ENCODE measurements at regions not wholly inside any gene's neighbourhood (a gene's known extent, or its start where the extent isn't known, plus 50 kb on each side); places are given as distances from the start of the nearest gene placed in this dataset.

DNA sequence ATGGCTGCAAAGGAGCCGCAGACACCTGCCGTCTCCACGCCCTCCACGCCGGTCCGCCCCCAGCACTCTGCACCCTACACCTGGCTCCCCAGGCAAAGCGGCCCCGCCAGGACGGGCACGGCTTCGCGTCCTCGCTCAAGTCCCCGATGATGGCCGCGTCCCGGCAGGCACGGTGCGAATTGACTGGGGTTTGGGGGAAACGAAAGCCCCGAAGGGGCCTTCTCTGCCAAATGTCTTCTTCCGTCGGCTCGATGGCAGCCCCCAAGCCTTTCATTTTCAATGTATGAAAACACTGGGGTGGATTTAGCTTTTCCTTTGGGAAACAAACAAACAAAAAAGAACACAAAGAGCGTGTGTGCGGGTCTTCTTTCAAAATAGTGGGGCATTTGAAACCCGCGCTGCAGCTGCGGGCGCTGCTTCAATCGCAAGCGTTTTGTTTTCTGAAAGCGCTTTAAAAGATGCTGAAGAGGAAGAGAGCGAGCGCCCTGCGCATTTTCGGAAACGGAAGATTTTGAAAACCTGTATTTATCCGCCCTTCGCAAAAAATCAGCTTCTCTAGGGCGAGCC is 160.0 kb downstream of the RMI1 start:
- Mint-ChIP-seq H3K4me1 (ENCODE audit: unreplicated experiment) (peaks cover 9% of the 10 kb centered on the region), H3K27ac (no peak overlapping the region)

DNA sequence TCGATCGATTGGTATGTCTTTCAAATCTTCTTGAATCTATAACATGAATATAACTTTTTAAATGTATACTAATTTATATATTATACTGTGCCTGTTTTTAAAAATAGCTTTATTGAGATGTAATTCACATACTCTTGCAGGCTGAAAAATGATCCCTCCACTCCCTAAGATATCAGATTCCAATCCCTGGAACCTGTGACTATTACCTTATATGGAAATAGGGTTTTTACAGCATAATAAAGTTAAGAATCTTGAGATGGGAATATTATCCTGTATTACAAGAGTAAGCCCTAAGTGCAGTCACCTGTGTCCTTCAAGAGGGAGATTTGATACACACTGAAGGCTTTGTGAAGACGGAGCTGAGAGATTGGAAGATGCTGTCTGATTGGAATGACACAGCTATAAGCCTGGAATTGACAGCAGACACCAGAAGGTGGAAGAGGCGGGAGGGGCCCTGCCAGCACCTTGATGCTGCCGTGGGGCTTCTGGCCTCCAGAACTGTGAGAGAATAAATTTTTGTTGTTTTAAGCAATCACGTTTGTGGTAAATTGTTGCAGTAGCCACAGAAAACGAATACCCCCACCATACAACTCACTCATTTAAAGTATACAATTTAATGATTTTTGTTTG is 161.3 kb downstream of the RMI1 start:
- Mint-ChIP-seq H3K27me3 (peaks cover 66% of the 10 kb centered on the region), H3K27ac (no peak overlapping the region), H3K9me3 (no peaks in the 10 kb centered on the region), H3K4me1 (ENCODE audit: unreplicated experiment) (peaks cover 10% of the 10 kb centered on the region), H3K36me3 (no peaks in the 10 kb centered on the region), H3K4me3 (no peak overlapping the region)
- DNase-seq (ENCODE audit: extremely low spot score, unreplicated experiment): no peak
- TF ChIP-seq, protein P1, sequence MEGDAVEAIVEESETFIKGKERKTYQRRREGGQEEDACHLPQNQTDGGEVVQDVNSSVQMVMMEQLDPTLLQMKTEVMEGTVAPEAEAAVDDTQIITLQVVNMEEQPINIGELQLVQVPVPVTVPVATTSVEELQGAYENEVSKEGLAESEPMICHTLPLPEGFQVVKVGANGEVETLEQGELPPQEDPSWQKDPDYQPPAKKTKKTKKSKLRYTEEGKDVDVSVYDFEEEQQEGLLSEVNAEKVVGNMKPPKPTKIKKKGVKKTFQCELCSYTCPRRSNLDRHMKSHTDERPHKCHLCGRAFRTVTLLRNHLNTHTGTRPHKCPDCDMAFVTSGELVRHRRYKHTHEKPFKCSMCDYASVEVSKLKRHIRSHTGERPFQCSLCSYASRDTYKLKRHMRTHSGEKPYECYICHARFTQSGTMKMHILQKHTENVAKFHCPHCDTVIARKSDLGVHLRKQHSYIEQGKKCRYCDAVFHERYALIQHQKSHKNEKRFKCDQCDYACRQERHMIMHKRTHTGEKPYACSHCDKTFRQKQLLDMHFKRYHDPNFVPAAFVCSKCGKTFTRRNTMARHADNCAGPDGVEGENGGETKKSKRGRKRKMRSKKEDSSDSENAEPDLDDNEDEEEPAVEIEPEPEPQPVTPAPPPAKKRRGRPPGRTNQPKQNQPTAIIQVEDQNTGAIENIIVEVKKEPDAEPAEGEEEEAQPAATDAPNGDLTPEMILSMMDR (conservative IDR thresholded peaks at IDR 0.05): no peak

More for the DNA sequence above, 160.0 kb downstream of the RMI1 start:
- TF ChIP-seq, protein P1 (conservative IDR thresholded peaks at IDR 0.05): no peak
- Mint-ChIP-seq H3K36me3 (no peaks in the 10 kb centered on the region), H3K4me3 (peak overlapping the region; percentile 73), H3K27me3 (peaks cover 73% of the 10 kb centered on the region), H3K9me3 (no peaks in the 10 kb centered on the region)
- no peak for DNase-seq (ENCODE audit: extremely low spot score, unreplicated experiment)

DNA sequence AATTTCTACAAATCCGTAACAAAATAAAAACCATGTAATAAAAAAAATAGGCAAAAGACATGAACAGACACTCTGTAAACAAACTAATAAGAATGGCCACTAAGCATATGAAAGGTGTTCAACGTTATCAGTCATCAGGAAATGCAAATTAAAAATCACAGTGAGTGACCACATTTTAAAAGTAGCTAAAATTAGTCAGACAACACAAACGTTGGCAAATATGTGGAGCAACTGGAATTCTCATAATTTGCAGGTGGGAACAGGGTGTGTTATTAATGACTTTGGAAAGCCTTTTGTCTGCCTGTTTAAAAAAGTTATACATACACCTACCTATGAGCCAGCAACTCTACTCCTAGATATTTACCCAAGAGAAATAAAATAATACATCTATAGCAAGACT is 164.4 kb downstream of the RMI1 start:
- no peak overlapping the region for H3K27ac Mint-ChIP-seq
- no peaks in the 10 kb centered on the region for H3K36me3 Mint-ChIP-seq
- H3K4me1 Mint-ChIP-seq (ENCODE audit: unreplicated experiment): peaks cover 12% of the 10 kb centered on the region
- H3K9me3 Mint-ChIP-seq: no peaks in the 10 kb centered on the region
- no peak overlapping the region for H3K4me3 Mint-ChIP-seq
- TF ChIP-seq, protein P1 (conservative IDR thresholded peaks at IDR 0.05): no peak
- peaks cover 38% of the 10 kb centered on the region for H3K27me3 Mint-ChIP-seq
- DNase-seq (ENCODE audit: extremely low spot score, unreplicated experiment): no peak

DNA sequence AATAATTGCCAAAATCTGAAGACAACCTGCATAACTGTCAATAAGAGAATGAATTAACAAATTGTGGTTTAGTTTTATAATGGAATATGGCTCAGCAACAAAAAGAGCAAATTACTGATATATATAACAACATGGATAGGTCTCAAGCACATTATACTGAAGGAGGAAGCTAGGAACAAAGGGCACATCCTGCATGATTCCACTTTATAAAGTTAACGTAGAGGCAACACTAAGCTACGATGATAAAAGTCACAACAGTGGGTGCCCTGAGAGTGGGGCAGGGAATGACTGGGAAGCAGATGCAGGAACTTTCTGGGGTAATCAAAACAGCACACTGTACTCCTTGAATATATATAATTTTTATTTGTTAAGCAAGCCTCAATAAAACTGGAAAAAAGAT is 165.2 kb downstream of the RMI1 start:
- no peaks in the 10 kb centered on the region for H3K36me3 Mint-ChIP-seq
- peaks cover 30% of the 10 kb centered on the region for H3K27me3 Mint-ChIP-seq
- DNase-seq (ENCODE audit: extremely low spot score, unreplicated experiment): no peak
- no peaks in the 10 kb centered on the region for H3K9me3 Mint-ChIP-seq
- H3K4me3 Mint-ChIP-seq: no peak overlapping the region
- TF ChIP-seq, protein P1 (conservative IDR thresholded peaks at IDR 0.05): no peak
- no peak overlapping the region for H3K27ac Mint-ChIP-seq
- peaks cover 10% of the 10 kb centered on the region for H3K4me1 Mint-ChIP-seq (ENCODE audit: unreplicated experiment)

DNA sequence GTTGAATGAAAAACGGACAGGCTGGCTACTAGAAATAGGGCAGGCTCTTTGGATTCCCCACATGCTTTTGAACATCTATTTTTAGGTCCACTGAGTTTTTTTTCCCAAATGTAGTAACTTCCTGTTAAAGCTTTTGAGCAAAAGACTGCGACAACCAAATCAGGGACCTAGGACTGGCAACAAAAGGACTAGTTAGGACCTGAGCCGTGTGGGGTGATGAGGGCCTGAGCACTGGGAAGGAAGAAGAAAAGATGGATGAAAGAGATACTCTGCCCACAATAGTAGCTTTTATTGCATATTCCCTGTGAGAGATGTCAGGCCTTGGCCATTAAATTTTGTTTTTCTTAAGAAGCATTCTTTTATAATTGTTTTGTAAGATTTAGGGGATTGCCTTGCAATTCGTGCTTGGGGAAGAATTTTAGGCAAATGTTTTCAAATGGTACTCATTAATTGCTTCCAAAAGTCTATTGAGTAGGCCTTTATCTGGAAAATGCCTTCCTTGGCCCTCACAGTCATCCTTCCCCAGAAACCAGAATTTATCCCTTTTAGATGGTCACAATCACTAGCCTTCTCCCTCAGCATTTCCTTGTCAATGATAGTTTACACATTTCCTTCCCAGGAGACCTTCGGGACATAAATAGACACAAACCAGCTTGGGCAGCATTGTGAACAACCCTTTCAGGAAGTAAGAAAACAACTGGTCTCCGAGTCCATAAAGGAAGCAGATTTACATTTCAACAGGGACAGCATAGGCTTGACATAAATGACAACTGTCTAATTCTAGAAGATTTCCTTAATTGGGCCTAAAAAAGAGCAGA is 166.5 kb downstream of the RMI1 start:
- Mint-ChIP-seq H3K9me3 (no peaks in the 10 kb centered on the region), H3K4me1 (ENCODE audit: unreplicated experiment) (peaks cover 8% of the 10 kb centered on the region), H3K27ac (no peak overlapping the region), H3K36me3 (no peaks in the 10 kb centered on the region), H3K27me3 (peaks cover 17% of the 10 kb centered on the region), H3K4me3 (no peak overlapping the region)
- TF ChIP-seq, protein P1 (conservative IDR thresholded peaks at IDR 0.05): no peak
- no peak for DNase-seq (ENCODE audit: extremely low spot score, unreplicated experiment)

All from type B pancreatic cell (in vitro differentiated cells).